Astrocyte of the spinal cord (primary cell): ENCODE measurements at regions not wholly inside any gene's neighbourhood (a gene's known extent, or its start where the extent isn't known, plus 50 kb on each side); places are given as distances from the start of the nearest gene placed in this dataset.

Source experiments
- DNase-seq: peaks from one replicate; pipeline ENCODE4 v3.0.0; 2011; ENCODE audit warnings: low read depth, low spot score
- H3K4me3 ChIP-seq: 2 replicates; pipeline ENCODE4 v1.5.1; 2011; ENCODE audit warnings: low read depth, mild to moderate bottlenecking, low read length, moderate library complexity
- in situ Hi-C: cut with HindIII; loops from 2 replicates; pipeline ENCODE4 v1.10.0; 2017; ENCODE audit warnings: low sequenced_read_pairs
- TF ChIP-seq, protein P1 (sequence below): IDR thresholded peaks from 2 replicates; pipeline ENCODE4 v1.5.1; 2012; ENCODE audit warnings: low read depth, mild to moderate bottlenecking, low read length, inconsistent platforms

DNA sequence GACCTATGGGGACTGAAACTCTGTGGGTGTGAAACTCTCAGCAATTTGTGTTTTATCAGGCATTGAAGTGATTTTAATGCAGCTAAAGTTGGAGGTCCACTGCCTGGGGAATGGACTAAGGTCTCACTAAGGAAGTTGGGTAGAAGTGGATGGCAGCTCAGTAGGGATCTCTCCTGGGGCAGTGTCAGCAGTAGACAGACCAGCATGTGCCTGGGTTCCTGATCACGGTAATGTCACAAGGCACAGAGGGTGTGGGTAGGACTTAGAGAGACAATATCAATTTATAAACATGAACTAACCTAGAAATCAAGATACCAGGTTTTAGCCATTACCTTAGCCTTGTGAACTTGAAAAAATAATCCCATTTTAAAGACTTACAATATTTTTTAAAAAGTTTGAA lies 380.3 kb upstream of the LCORL start:
- in situ Hi-C loops, result no loop called here
- H3K4me3 ChIP-seq, result no peak overlapping the region
- TF ChIP-seq, protein P1, sequence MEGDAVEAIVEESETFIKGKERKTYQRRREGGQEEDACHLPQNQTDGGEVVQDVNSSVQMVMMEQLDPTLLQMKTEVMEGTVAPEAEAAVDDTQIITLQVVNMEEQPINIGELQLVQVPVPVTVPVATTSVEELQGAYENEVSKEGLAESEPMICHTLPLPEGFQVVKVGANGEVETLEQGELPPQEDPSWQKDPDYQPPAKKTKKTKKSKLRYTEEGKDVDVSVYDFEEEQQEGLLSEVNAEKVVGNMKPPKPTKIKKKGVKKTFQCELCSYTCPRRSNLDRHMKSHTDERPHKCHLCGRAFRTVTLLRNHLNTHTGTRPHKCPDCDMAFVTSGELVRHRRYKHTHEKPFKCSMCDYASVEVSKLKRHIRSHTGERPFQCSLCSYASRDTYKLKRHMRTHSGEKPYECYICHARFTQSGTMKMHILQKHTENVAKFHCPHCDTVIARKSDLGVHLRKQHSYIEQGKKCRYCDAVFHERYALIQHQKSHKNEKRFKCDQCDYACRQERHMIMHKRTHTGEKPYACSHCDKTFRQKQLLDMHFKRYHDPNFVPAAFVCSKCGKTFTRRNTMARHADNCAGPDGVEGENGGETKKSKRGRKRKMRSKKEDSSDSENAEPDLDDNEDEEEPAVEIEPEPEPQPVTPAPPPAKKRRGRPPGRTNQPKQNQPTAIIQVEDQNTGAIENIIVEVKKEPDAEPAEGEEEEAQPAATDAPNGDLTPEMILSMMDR, result no peak
- DNase-seq, result no peak

DNA sequence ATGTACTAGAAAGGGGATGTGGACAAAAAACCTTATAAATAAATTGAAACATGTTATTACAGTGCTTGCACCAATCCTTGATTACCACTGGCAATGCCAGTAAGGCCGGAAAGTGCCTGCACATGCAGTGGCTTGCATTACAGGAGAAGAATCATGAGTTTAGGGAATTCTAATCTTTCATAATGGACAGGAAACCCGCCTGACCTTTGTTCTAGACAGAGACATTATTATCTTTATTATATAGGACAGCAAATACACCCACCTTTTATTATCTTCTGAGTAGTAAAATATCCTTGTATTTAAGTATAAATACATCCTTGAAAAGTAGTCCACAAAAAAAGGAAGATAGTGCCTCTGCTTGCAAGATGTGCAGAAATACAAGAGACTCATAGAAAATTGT lies 379.9 kb upstream of the LCORL start:
- H3K4me3 ChIP-seq, result no peak overlapping the region
- TF ChIP-seq, protein P1, result no peak
- no peak for DNase-seq
- in situ Hi-C loops, result no loop called here

DNA sequence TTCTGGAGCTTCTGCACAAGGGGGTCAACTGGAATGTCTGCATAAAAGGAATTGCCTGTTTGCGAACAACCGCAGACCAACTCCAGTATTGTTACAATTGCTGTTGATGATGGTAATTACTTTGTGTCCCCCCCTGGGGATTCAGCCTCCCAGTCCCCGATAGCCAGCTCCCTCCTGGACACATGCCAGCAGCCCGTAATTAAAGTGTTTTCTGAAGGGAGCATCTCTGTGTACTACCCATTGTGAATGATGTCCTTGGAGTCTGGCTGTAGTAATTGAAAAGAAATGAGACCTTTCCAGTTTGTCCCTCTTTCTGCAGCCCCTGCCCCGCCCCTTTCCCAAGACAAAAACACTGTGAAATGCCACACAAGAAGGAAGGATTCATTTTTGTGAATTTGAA lies 377.1 kb upstream of the LCORL start:
- TF ChIP-seq, protein P1, result no peak
- H3K4me3 ChIP-seq, result no peak overlapping the region
- in situ Hi-C loops, result no loop called here
- no peak for DNase-seq

DNA sequence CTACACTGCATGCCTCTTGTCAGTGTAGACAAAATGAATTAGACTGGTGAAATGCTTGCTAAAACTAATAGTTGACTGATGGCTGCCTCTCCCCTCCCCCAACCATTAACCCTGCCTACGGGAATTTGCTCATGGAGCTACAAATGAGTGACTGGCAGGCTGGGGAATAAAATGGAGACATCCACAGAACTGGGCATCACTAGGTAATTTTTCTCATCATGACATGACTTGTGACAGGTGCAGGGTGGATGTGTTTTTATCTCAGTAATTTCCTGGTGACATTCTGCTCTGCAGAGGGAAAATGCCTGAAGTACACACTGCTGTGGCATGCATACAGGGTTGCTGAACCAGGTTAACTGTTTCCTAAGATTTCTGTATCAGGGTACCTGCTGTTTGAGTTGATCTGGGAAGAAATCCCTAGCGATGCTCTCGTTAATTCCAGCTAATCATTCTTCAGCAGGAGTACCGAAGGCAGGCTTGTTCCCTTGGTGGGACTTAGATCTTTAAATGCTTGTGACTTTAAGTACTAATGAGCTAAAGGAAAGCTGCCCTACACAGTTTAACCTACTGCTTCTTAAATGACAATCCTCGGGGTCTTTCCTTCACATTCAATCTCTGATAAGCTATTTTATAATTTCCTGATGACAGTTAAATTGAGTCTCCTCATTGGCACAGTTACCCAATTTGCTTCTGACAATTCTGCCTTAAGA lies 376.3 kb upstream of the LCORL start:
- H3K4me3 ChIP-seq, result no peak overlapping the region
- in situ Hi-C loops, result no loop called here
- DNase-seq, result no peak
- TF ChIP-seq, protein P1, result no peak

DNA sequence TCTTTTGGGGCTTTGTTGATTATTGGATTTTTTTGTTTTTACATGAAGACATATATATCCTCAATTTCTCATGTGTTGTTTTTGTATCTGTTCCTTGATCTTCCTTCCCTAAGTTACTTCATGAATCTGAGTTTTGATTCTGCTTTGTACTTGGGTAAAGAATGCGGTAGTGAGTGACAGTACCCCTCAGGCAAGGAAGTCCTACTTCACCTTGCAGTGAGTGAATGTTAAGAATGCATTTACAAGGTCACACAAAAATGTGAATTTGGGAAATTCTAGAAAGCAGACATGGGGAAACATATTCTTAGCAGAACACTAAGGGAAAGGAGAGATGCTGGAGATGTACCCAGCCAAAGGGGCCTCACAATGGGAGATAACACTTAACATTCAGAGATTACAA lies 373.1 kb upstream of the LCORL start:
- TF ChIP-seq, protein P1, result no peak
- in situ Hi-C loops, result no loop called here
- no peak overlapping the region for H3K4me3 ChIP-seq
- no peak for DNase-seq

DNA sequence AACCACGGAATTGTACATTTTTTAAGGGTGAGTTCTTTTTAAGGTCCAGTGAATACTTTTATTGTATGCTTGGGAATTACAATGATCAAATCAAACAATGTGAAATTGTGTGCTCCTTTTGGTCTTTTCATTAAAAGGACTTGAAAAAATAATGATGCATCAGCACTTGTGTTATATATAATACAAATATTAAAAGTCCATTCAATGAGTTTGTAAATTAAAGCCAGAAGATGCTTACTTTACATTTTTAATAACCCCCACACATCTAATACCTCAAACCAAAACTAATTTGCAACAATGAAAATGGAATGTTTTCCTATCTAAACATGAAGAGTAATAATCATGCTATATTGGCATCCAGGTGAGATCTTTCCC lies 369.8 kb upstream of the LCORL start:
- in situ Hi-C loops, result no loop called here
- TF ChIP-seq, protein P1, result no peak
- no peak overlapping the region for H3K4me3 ChIP-seq
- no peak for DNase-seq
